Transverse colon (tissue), 4 donors: ENCODE measurements at regions not wholly inside any gene's neighbourhood (a gene's known extent, or its start where the extent isn't known, plus 50 kb on each side); places are given as distances from the start of the nearest gene placed in this dataset.

Source experiments
- DNase-seq: peaks from one replicate; pipeline ENCODE4 v3.0.0-alpha.2; 2019
- H3K27ac ChIP-seq, 4 donors: fragments of 200-600 bp; sonication (generic); 2 replicates each; pipeline ENCODE4 v1.5.1; 2016 to 2018; ENCODE audit warnings: inconsistent platforms in 4 of 4
- H3K27me3 ChIP-seq: fragments of 200-600 bp; sonication (generic); 2 replicates; pipeline ENCODE4 v1.5.1; 2017; ENCODE audit warnings: inconsistent platforms
- H3K36me3 ChIP-seq, 4 donors: fragments of 200-600 bp; sonication (generic); 2 replicates each; pipeline ENCODE4 v1.5.1; 2017 to 2019; ENCODE audit warnings: inconsistent platforms in 4 of 4
- H3K4me1 ChIP-seq, 4 donors: fragments of 200-600 bp; sonication (generic); 2 replicates each; pipeline ENCODE4 v1.5.1; 2017 to 2020; ENCODE audit warnings: inconsistent platforms in 4 of 4
- H3K4me3 ChIP-seq, 4 donors: fragments of 200-600 bp; sonication (generic); 1 replicate in 1 of 4; 2 replicates in 3 of 4; pipeline versions ENCODE4 v1.5.1 to v1.6.1; 2017 to 2019; ENCODE audit warnings: inconsistent platforms in 4 of 4
- H3K9me3 ChIP-seq, 2 donors: fragments of 200-600 bp; sonication (generic); 2 replicates each; pipeline ENCODE4 v1.5.1; 2017 to 2019; ENCODE audit warnings: inconsistent platforms in 2 of 2
- CTCF ChIP-seq, 5 experiments: fragments of 200-600 bp in 3 of 5; fragments of 450-650 bp in 2 of 5; sonication (generic) in 3 of 5; IDR thresholded peaks; 1 replicate in 2 of 5; 2 replicates in 3 of 5; pipeline ENCODE4 v1.5.1; 2016 to 2017; ENCODE audit warnings: antibody characterized with exemption in 5 of 5, inconsistent platforms in 3 of 5, mild to moderate bottlenecking in 2 of 5, moderate library complexity in 1 of 5
- EP300 ChIP-seq: sonication (generic); formaldehyde crosslinking; IDR thresholded peaks from one replicate; pipeline ENCODE4 v1.6.1; 2017; ENCODE audit warnings: antibody characterized with exemption, low read depth
- POLR2A ChIP-seq: fragments of 450-650 bp; IDR thresholded peaks from one replicate; pipeline ENCODE4 v1.6.1; 2016; ENCODE audit warnings: antibody characterized with exemption, mild to moderate bottlenecking, moderate library complexity
- POLR2AphosphoS5 ChIP-seq, 3 donors: sonication (generic); formaldehyde crosslinking; IDR thresholded peaks; one replicate each; pipeline ENCODE4 v1.6.1; 2016; ENCODE audit warnings: antibody characterized with exemption in 3 of 3
- WGBS, 2 donors: methylation state at CpG; one replicate each; pipeline ENCODE4 v1.1.5; 2018; ENCODE audit warnings: low coverage in 1 of 2; 5-methylcytosine and 5-hydroxymethylcytosine counted together
- in situ Hi-C, 4 donors: fragments of 200-750 bp; cut with MboI; loops; one replicate each; pipeline versions ENCODE4 v1.15.0 to v1.15.1; 2017; ENCODE audit warnings: low sequenced_read_pairs in 3 of 4, low pct_ligation_motif_present in 1 of 4, low pct_unique_long_range_greater_than_20kb in 1 of 4
- intact Hi-C: fragments of 100-400 bp; cut with DNase I; formaldehyde crosslinking; loops from one replicate; pipeline ENCODE4 v1.15.1; 2023; ENCODE audit warnings: low total_unique reads

DNA sequence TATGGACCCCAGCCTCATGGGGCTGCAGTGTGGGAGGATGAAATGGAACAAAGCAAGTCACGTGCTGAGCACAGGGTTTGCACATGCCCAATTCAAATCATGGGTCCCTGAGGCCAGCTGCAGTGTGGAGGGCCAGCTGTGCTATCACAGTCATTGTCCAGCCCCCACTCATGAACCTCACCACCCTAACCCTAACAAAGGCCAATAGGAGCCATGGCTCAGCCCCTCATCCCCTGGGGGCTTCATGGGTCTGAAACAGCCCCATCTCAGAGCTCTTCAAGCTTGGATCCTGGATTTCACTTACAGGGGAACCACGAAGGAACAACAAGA, 125.6 kb upstream of the MAFB start:
- no peak for TF ChIP-seq CTCF (IDR thresholded peaks at IDR 0.05)
- in situ Hi-C loops (no loop called here), intact Hi-C loops (no loop called here)
- Histone ChIP-seq H3K4me3 (no peak overlapping the region), H3K4me1 (no peaks in the 10 kb centered on the region), H3K9me3 (no peaks in the 10 kb centered on the region), H3K27me3 (no peaks in the 10 kb centered on the region), H3K27ac (no peak overlapping the region), H3K36me3 (no peaks in the 10 kb centered on the region)
- WGBS, 2 donors: 53% methylated on average over 2 of the region's 2 CpGs; no CpG with 5 or more reads in 1 of the 2 donors
- DNase-seq: no peak

DNA sequence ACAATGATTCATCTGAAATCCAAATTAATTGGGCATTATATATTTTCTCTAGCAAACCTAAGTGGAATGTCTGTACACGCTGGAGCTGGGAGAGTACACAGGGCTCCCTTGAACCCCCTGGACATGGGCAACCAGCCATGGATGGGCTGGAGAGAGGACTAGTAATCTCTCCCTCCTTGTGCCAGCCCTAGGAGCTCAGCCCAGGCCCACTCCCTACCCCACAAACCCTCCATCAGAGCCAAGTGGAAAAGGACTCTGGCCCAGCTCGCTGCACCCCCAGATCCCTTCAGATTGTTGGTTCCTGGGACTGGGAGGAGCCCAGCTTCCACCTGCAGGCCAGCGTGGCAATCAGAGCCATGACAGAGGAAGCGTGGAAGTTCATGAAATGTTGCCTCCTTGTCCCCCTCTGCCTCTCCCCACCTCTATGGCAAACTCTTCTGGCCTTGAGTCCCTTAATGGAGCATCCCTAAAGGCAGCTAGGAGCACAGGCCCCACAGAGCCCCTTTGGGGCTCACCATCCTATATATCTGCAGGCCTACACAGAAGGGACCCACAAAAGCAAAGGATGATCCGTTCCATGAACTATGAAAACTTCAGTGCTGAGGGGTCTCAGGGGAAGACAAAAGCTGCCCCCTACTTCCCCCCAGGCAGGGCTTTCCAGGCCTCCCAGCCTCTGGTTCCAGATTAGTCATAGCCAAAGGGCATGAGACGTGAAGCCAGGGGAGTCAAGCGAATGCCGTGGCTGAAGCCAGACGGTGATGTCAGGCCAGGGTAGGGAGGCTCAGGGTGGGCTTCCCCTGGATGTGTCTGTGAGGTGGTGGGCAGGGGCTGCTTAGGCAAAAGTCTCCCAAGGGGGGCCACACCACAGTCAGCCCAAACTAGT, 126.4 kb upstream of the MAFB start:
- no peak for TF ChIP-seq POLR2A
- TF ChIP-seq CTCF (IDR thresholded peaks at IDR 0.05): no peak
- no peak for TF ChIP-seq EP300
- TF ChIP-seq POLR2AphosphoS5 (IDR thresholded peaks at IDR 0.05): no peak
- H3K27me3 ChIP-seq: no peaks in the 10 kb centered on the region
- H3K9me3 ChIP-seq: no peaks in the 10 kb centered on the region
- H3K36me3 ChIP-seq: no peaks in the 10 kb centered on the region
- no peaks in the 10 kb centered on the region for H3K4me1 ChIP-seq
- no peak overlapping the region for H3K27ac ChIP-seq
- DNase-seq: no peak
- in situ Hi-C loops: no loop called here
- intact Hi-C loops: no loop called here
- H3K4me3 ChIP-seq: no peak overlapping the region
- 86% methylated on average over 9 of the region's 9 CpGs; no CpG with 5 or more reads in 1 of the 2 donors for WGBS, 2 donors

DNA sequence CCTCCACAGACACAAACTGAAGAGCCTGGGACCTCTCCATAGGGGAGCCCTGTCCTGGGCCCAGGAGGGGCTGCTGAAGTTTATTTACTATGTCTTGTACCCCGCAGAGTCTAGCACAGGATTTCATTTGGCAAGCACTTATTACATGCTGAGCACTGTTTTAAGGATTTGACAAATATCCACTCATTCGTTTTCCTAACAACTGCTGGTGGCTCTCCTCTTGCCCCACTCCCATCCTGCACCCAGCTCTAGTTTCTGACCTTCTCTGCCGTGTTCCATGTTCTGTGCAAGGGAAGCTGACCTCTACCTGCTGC, 127.0 kb upstream of the MAFB start:
- H3K9me3 ChIP-seq: no peaks in the 10 kb centered on the region
- no peaks in the 10 kb centered on the region for H3K36me3 ChIP-seq
- H3K27ac ChIP-seq: no peak overlapping the region
- 74 to 87% methylated on average over 2 to 3 of the region's 3 CpGs for WGBS, 2 donors
- no peak overlapping the region for H3K4me3 ChIP-seq
- intact Hi-C loops (no loop called here), in situ Hi-C loops (no loop called here)
- DNase-seq: no peak
- TF ChIP-seq CTCF (IDR thresholded peaks at IDR 0.05): no peak
- no peak for TF ChIP-seq POLR2AphosphoS5 (IDR thresholded peaks at IDR 0.05)
- no peak for TF ChIP-seq EP300
- TF ChIP-seq POLR2A: no peak
- H3K27me3 ChIP-seq: no peaks in the 10 kb centered on the region
- H3K4me1 ChIP-seq: no peaks in the 10 kb centered on the region

- in situ Hi-C loops: no loop called here
Observed at GRCh38 chr20:40821429-40821828, 132.4 kb upstream of the MAFB start.

More at GRCh38 chr20:40821429-40821828, 132.4 kb upstream of the MAFB start:
- H3K4me3 ChIP-seq: no peak overlapping the region
- no peaks in the 10 kb centered on the region for H3K9me3 ChIP-seq
- H3K36me3 ChIP-seq: no peaks in the 10 kb centered on the region
- no peaks in the 10 kb centered on the region for H3K27me3 ChIP-seq
- 87% methylated on average over 7 of the region's 7 CpGs; no CpG with 5 or more reads in 1 of the 2 donors for WGBS, 2 donors
- no peak overlapping the region for H3K27ac ChIP-seq
- intact Hi-C loops: no loop called here
- H3K4me1 ChIP-seq: peaks cover 0 to 3% (median 0%) of the 10 kb centered on the region in 4 donors
- DNase-seq: no peak
- TF ChIP-seq POLR2A: no peak
- TF ChIP-seq POLR2AphosphoS5 (IDR thresholded peaks at IDR 0.05): no peak
- no peak for TF ChIP-seq EP300
- no peak for TF ChIP-seq CTCF (IDR thresholded peaks at IDR 0.05)
